IMR-90 (cell line): ENCODE measurements at regions not wholly inside any gene's neighbourhood (a gene's known extent, or its start where the extent isn't known, plus 50 kb on each side); places are given as distances from the start of the nearest gene placed in this dataset.

Source experiments
- ATAC-seq: fragments of 200-7000 bp; cut with Tn5 transposase; 2 replicates; pipeline ENCODE4 v1.9.1; 2020; ENCODE audit warnings: low read depth, mild to moderate bottlenecking, moderate library complexity
- BruUV-seq: library from RNA; stranded (reverse); fragments of 400-500 nt; replicated peaks from 2 replicates; lab custom pipeline; 2021; lab: Mats Ljungman, UMichigan
- CTCF ChIA-PET: fragments of 300-600 bp; formaldehyde crosslinking; extraction: SDS; loops from one replicate; lab custom pipeline; 2021; ENCODE audit warnings: antibody characterized with exemption; lab: Yijun Ruan, JAX
- POLR2A ChIA-PET: fragments of 300-600 bp; sonication (Branson Sonifier 250); formaldehyde crosslinking; loops from one replicate; lab custom pipeline; 2022; ENCODE audit warnings: antibody characterized with exemption; ENCODE audit not compliant: unreplicated experiment; lab: Charles Lee
- DNase-seq: peaks from one replicate; pipeline ENCODE4 v3.0.0; 2013
- H2AFZ ChIP-seq: replicated peaks from 2 replicates; pipeline ENCODE3; 2013; ENCODE audit warnings: low read length, mild to moderate bottlenecking; ENCODE audit not compliant: poor library complexity
- H2AK5ac ChIP-seq: 2 replicates; pipeline ENCODE4 v1.6.1; 2013; ENCODE audit warnings: low read depth, low read length, inconsistent platforms
- H2AK9ac ChIP-seq: replicated peaks from 2 replicates; pipeline ENCODE3; 2013; ENCODE audit warnings: mild to moderate bottlenecking, low read depth, low read length, moderate library complexity; ENCODE audit not compliant: poor library complexity
- H2BK120ac ChIP-seq: 2 replicates; pipeline ENCODE4 v1.6.1; 2013; ENCODE audit warnings: low read depth, low read length, inconsistent platforms
- H2BK15ac ChIP-seq: 3 replicates; pipeline ENCODE4 v1.6.1; 2013; ENCODE audit warnings: low read depth, low read length, inconsistent platforms
- H2BK20ac ChIP-seq: 2 replicates; pipeline ENCODE4 v1.6.1; 2013; ENCODE audit warnings: low read depth, mild to moderate bottlenecking, inconsistent platforms, low read length, moderate library complexity
- H2BK5ac ChIP-seq: 2 replicates; pipeline ENCODE4 v1.6.1; 2013; ENCODE audit warnings: mild to moderate bottlenecking, low read depth, low read length, inconsistent platforms; ENCODE audit not compliant: poor library complexity, severe bottlenecking
- H3K14ac ChIP-seq: replicated peaks from 2 replicates; pipeline ENCODE4 v1.6.1; 2013; ENCODE audit warnings: low read depth, low read length, inconsistent platforms
- H3K18ac ChIP-seq: 2 replicates; pipeline ENCODE4 v1.6.1; 2013; ENCODE audit warnings: low read depth, low read length, control low read depth
- H3K23ac ChIP-seq: 2 replicates; pipeline ENCODE4 v1.6.1; 2013; ENCODE audit warnings: low read depth, low read length, inconsistent platforms
- H3K27ac ChIP-seq: 2 replicates; pipeline ENCODE4 v1.5.1; 2013; ENCODE audit warnings: mild to moderate bottlenecking, control low read depth, low read length; ENCODE audit not compliant: insufficient read depth
- H3K27me3 ChIP-seq: 2 replicates; pipeline ENCODE4 v1.6.1; 2013; ENCODE audit warnings: low read length; ENCODE audit not compliant: control insufficient read depth, insufficient read depth
- H3K36me3 ChIP-seq: 2 replicates; pipeline ENCODE4 v1.6.1; 2013; ENCODE audit warnings: low read length, mixed read lengths; ENCODE audit not compliant: control insufficient read depth, insufficient read depth
- H3K4ac ChIP-seq: 2 replicates; pipeline ENCODE4 v1.6.1; 2013; ENCODE audit warnings: low read depth, low read length, inconsistent platforms
- H3K4me1 ChIP-seq: 2 replicates; pipeline ENCODE4 v1.6.1; 2013; ENCODE audit warnings: low read length, mixed read lengths; ENCODE audit not compliant: control insufficient read depth, insufficient read depth
- H3K4me2 ChIP-seq: 2 replicates; pipeline ENCODE4 v1.6.1; 2013; ENCODE audit warnings: low read depth, mild to moderate bottlenecking, control low read depth, low read length, moderate library complexity
- H3K4me3 ChIP-seq: 2 replicates; pipeline ENCODE4 v1.5.1; 2013; ENCODE audit warnings: low read depth, mild to moderate bottlenecking, control low read depth, low read length, moderate library complexity; ENCODE audit not compliant: insufficient read depth
- H3K56ac ChIP-seq: 2 replicates; pipeline ENCODE4 v1.6.1; 2013; ENCODE audit warnings: low read length, inconsistent platforms; ENCODE audit not compliant: insufficient read depth; ENCODE audit errors: extremely low read depth
- H3K79me1 ChIP-seq, 2 experiments: 2 replicates each; pipeline ENCODE4 v1.6.1; 2013; ENCODE audit warnings: low read length in 2 of 2, inconsistent platforms in 1 of 2, low read depth in 1 of 2
- H3K9ac ChIP-seq: 2 replicates; pipeline ENCODE4 v1.6.1; 2013; ENCODE audit warnings: low read depth, low read length, control low read depth
- H3K9me1 ChIP-seq: 2 replicates; pipeline ENCODE4 v1.6.1; 2013; ENCODE audit warnings: low read length, inconsistent platforms; ENCODE audit not compliant: insufficient read depth
- H3K9me3 ChIP-seq: 2 replicates; pipeline ENCODE4 v1.6.1; 2013; ENCODE audit warnings: low read length; ENCODE audit not compliant: control insufficient read depth, insufficient read depth
- H4K20me1 ChIP-seq: 2 replicates; pipeline ENCODE4 v1.6.1; 2013; ENCODE audit warnings: low read length, inconsistent platforms; ENCODE audit not compliant: insufficient read depth
- H4K5ac ChIP-seq: 2 replicates; pipeline ENCODE4 v1.6.1; 2013; ENCODE audit warnings: mild to moderate bottlenecking, low read depth, low read length, control low read depth
- H4K8ac ChIP-seq, 2 experiments: 2 replicates each; pipeline ENCODE4 v1.6.1; 2013; ENCODE audit warnings: low read depth in 2 of 2, low read length in 2 of 2, control low read depth in 1 of 2, inconsistent platforms in 1 of 2
- H4K91ac ChIP-seq: 2 replicates; pipeline ENCODE4 v1.6.1; 2013; ENCODE audit warnings: low read depth, low read length, inconsistent platforms; ENCODE audit not compliant: insufficient read depth
- BHLHE40 ChIP-seq: fragments of 150-350 bp; IDR thresholded peaks from 2 replicates; pipeline ENCODE4 v1.6.1; 2016; ENCODE audit warnings: mild to moderate bottlenecking, low read depth, low read length
- CEBPB ChIP-seq: IDR thresholded peaks from 2 replicates; pipeline ENCODE4 v1.6.1; 2012; ENCODE audit warnings: low read depth, low read length, improper control_type of control experiment
- CHD1 ChIP-seq: IDR thresholded peaks from 2 replicates; pipeline ENCODE4 v1.6.1; 2012; ENCODE audit warnings: low read depth, low read length, improper control_type of control experiment
- CTCF ChIP-seq: conservative IDR thresholded peaks from 2 replicates; pipeline ENCODE4 v1.5.1; 2012; ENCODE audit warnings: mild to moderate bottlenecking, low read depth, low read length, improper control_type of control experiment
- ELK1 ChIP-seq: fragments of 150-350 bp; IDR thresholded peaks from 2 replicates; pipeline ENCODE4 v1.6.1; 2016; ENCODE audit warnings: low read depth, mild to moderate bottlenecking, low read length, moderate library complexity, borderline replicate concordance
- FOS ChIP-seq: fragments of 150-350 bp; IDR thresholded peaks from 2 replicates; pipeline ENCODE4 v1.6.1; 2016; ENCODE audit warnings: low read depth, low read length
- MXI1 ChIP-seq: IDR thresholded peaks from 2 replicates; pipeline ENCODE4 v1.6.1; 2012; ENCODE audit warnings: low read depth, mild to moderate bottlenecking, low read length, moderate library complexity, borderline replicate concordance
- POLR2A ChIP-seq: IDR thresholded peaks from 2 replicates; pipeline ENCODE4 v1.6.1; 2012; ENCODE audit warnings: mild to moderate bottlenecking, low read depth, low read length
- RAD21 ChIP-seq: IDR thresholded peaks from 2 replicates; pipeline ENCODE4 v1.6.1; 2012; ENCODE audit warnings: low read length, improper control_type of control experiment
- RCOR1 ChIP-seq: IDR thresholded peaks from 2 replicates; pipeline ENCODE4 v1.6.1; 2012; ENCODE audit warnings: mild to moderate bottlenecking, low read length, improper control_type of control experiment; ENCODE audit not compliant: insufficient replicate concordance
- RFX5 ChIP-seq: IDR thresholded peaks from 2 replicates; pipeline ENCODE4 v1.8.0; 2012; ENCODE audit warnings: low read depth, mild to moderate bottlenecking, low read length, moderate library complexity
- USF2 ChIP-seq: fragments of 150-350 bp; IDR thresholded peaks from 2 replicates; pipeline ENCODE4 v1.6.1; 2017; ENCODE audit warnings: mild to moderate bottlenecking, antibody characterized with exemption, low read length, low read depth
- WGBS, 2 experiments: methylation state at CpG; one replicate each; pipeline versions ENCODE4 v1.1.5 to v1.1.7; 2013; ENCODE audit warnings: missing lambda C conversion rate in 2 of 2; ENCODE audit not compliant: insufficient read length in 1 of 2; ENCODE audit errors: extremely low coverage in 2 of 2; 5-methylcytosine and 5-hydroxymethylcytosine counted together
- dilution Hi-C: fragments of 300-500 bp; cut with HindIII; formaldehyde crosslinking; loops from one replicate; pipeline ENCODE4 v1.14.3; 2018; ENCODE audit warnings: low sequenced_read_pairs; ENCODE audit not compliant: unreplicated experiment
- in situ Hi-C: fragments of 300-500 bp; cut with MboI; formaldehyde crosslinking; loops from 3 replicates; pipeline ENCODE4 v1.14.3; 2019; ENCODE audit warnings: low sequenced_read_pairs, inconsistent platforms, mixed read lengths
- intact Hi-C: fragments of 100-400 bp; cut with micrococcal nuclease; formaldehyde crosslinking; loops from 2 replicates; pipeline ENCODE4 v1.10.0; 2022

- Histone ChIP-seq H4K5ac (peak overlapping the region; percentile 61; the same call in 1 of the 2 replicates), H3K4me3 (no peak overlapping the region), H2BK120ac (peak overlapping the region; percentile 47; the same call in 1 of the 2 replicates), H2BK20ac (peak overlapping the region; percentile 61; the same call in 1 of the 2 replicates), H2AFZ (no peak overlapping the region), H4K20me1 (no peaks in the 10 kb centered on the region), H3K36me3 (no peaks in the 10 kb centered on the region), H2AK5ac (peak overlapping the region; percentile 80; the same call in 1 of the 2 replicates), H4K8ac (peak overlapping the region; percentile 6 to 7; a peak in 2 of 4 replicates), H3K27ac (no peak overlapping the region), H3K18ac (peak overlapping the region; percentile 88; the same call in 1 of the 2 replicates), H3K9ac (no peak overlapping the region), H2AK9ac (no peak overlapping the region), H4K91ac (peak overlapping the region; percentile 56), H3K56ac (no peak overlapping the region), H3K4me1 (peaks cover 4% of the 10 kb centered on the region; the same call in 1 of the 2 replicates), H2BK5ac (peak overlapping the region; percentile 40), H3K4me2 (no peak overlapping the region), H3K9me3 (no peaks in the 10 kb centered on the region), H3K14ac (peak overlapping the region; percentile 65; the same call in 1 of the 2 replicates), H2BK15ac (peak overlapping the region; percentile 61; the same call in 1 of the 3 replicates), H3K23ac (no peak overlapping the region), H3K4ac (no peak overlapping the region), H3K9me1 (peaks cover 9% of the 10 kb centered on the region; the same call in 1 of the 2 replicates), H3K79me1 (no peaks in the 10 kb centered on the region), H3K27me3 (no peaks in the 10 kb centered on the region)
- no CpG with 5 or more reads among the region's 2 CpGs for WGBS, 2 experiments
- DNase-seq (no peak), ATAC-seq (no peak)
- BruUV-seq: no TSS peak
- ChIA-PET POLR2A (no interaction called here), CTCF (interaction anchor here (1.2 kb wide), 1 partner anchor 14 kb away, joined by 3 read pairs; no protein-coding TSS in a partner anchor)
- TF ChIP-seq POLR2A: no peak
- no peak for TF ChIP-seq RAD21
- no peak for TF ChIP-seq CEBPB
- TF ChIP-seq CHD1: no peak
- no peak for TF ChIP-seq CTCF
- TF ChIP-seq FOS: no peak
- no peak for TF ChIP-seq RCOR1
- no peak for TF ChIP-seq USF2
- TF ChIP-seq MXI1: no peak
- TF ChIP-seq ELK1: no peak
- TF ChIP-seq BHLHE40: no peak
- TF ChIP-seq RFX5: no peak
- intact Hi-C loops: loop anchor here (5.0 kb wide), 1 partner anchor 973 kb away; the partner anchor contains the start of gene BDNF
- dilution Hi-C loops: no loop called here
- in situ Hi-C loops: no loop called here
Observed at GRCh38 chr11:28675183-28675582, 567.0 kb downstream of the METTL15 start.
